Neural crest cell (in vitro differentiated cells): ENCODE measurements at regions not wholly inside any gene's neighbourhood (a gene's known extent, or its start where the extent isn't known, plus 50 kb on each side); places are given as distances from the start of the nearest gene placed in this dataset.

ENCODE experiments used
- DNase-seq: peaks from one replicate; pipeline ENCODE4 v3.0.0; 2021; ENCODE audit warnings: low read depth, mixed read lengths, low spot score
- H3K27ac Mint-ChIP-seq: one replicate; pipeline ENCODE4 v1.8.0; 2021; ENCODE audit warnings: mild to moderate bottlenecking, mixed read lengths; ENCODE audit not compliant: unreplicated experiment
- H3K27me3 Mint-ChIP-seq: 2 replicates; pipeline ENCODE4 v1.8.0; 2021; ENCODE audit warnings: low read depth, mild to moderate bottlenecking, mixed read lengths
- H3K36me3 Mint-ChIP-seq: 2 replicates; pipeline ENCODE4 v1.8.0; 2021; ENCODE audit warnings: low read depth, mild to moderate bottlenecking, mixed read lengths
- H3K4me1 Mint-ChIP-seq: 2 replicates; pipeline ENCODE4 v1.8.0; 2021; ENCODE audit warnings: mixed read lengths
- H3K4me3 Mint-ChIP-seq: one replicate; pipeline ENCODE4 v1.8.0; 2021; ENCODE audit warnings: mild to moderate bottlenecking, mixed read lengths
- H3K9me3 Mint-ChIP-seq: 2 replicates; pipeline ENCODE4 v1.8.0; 2021; ENCODE audit warnings: mixed read lengths
- CTCF ChIP-seq: fragments of 200-600 bp; sonication (generic); conservative IDR thresholded peaks from 2 replicates; pipeline ENCODE4 v1.5.0; 2021; ENCODE audit warnings: antibody characterized with exemption, mild to moderate bottlenecking

GRCh38 chr3:59192473-59192872 is 142.6 kb upstream of the CFAP20DC start:
- no peaks in the 10 kb centered on the region for H3K36me3 Mint-ChIP-seq
- H3K27ac Mint-ChIP-seq, result no peak overlapping the region
- no peaks in the 10 kb centered on the region for H3K9me3 Mint-ChIP-seq
- TF ChIP-seq CTCF, result no peak
- H3K27me3 Mint-ChIP-seq, result no peaks in the 10 kb centered on the region
- DNase-seq, result no peak
- H3K4me3 Mint-ChIP-seq, result no peak overlapping the region
- no peaks in the 10 kb centered on the region for H3K4me1 Mint-ChIP-seq

GRCh38 chr3:59191651-59192050 is 141.8 kb upstream of the CFAP20DC start:
- no peak for TF ChIP-seq CTCF

GRCh38 chr3:59189939-59190338 is 140.1 kb upstream of the CFAP20DC start:
- no peak for DNase-seq
- Mint-ChIP-seq H3K27ac (no peak overlapping the region), H3K4me1 (peaks cover 19% of the 10 kb centered on the region), H3K27me3 (no peaks in the 10 kb centered on the region), H3K36me3 (no peaks in the 10 kb centered on the region), H3K4me3 (no peak overlapping the region), H3K9me3 (no peaks in the 10 kb centered on the region)
- TF ChIP-seq CTCF, result no peak

More at GRCh38 chr3:59191651-59192050, 141.8 kb upstream of the CFAP20DC start:
- no peaks in the 10 kb centered on the region for H3K27me3 Mint-ChIP-seq
- H3K4me3 Mint-ChIP-seq, result no peak overlapping the region
- H3K9me3 Mint-ChIP-seq, result no peaks in the 10 kb centered on the region
- no peak overlapping the region for H3K27ac Mint-ChIP-seq
- peaks cover 2% of the 10 kb centered on the region for H3K4me1 Mint-ChIP-seq
- H3K36me3 Mint-ChIP-seq, result no peaks in the 10 kb centered on the region
- no peak for DNase-seq

GRCh38 chr3:59189526-59189925 is 139.7 kb upstream of the CFAP20DC start:
- no peak overlapping the region for H3K27ac Mint-ChIP-seq

GRCh38 chr3:59186725-59187124 is 136.9 kb upstream of the CFAP20DC start:
- H3K4me3 Mint-ChIP-seq, result no peak overlapping the region
- DNase-seq, result no peak
- no peak for TF ChIP-seq CTCF
- no peak overlapping the region for H3K27ac Mint-ChIP-seq
- no peaks in the 10 kb centered on the region for H3K36me3 Mint-ChIP-seq
- H3K4me1 Mint-ChIP-seq, result peaks cover 27% of the 10 kb centered on the region
- no peaks in the 10 kb centered on the region for H3K27me3 Mint-ChIP-seq
- no peaks in the 10 kb centered on the region for H3K9me3 Mint-ChIP-seq

More at GRCh38 chr3:59189526-59189925, 139.7 kb upstream of the CFAP20DC start:
- Mint-ChIP-seq H3K9me3 (no peaks in the 10 kb centered on the region), H3K27me3 (no peaks in the 10 kb centered on the region), H3K4me3 (no peak overlapping the region), H3K4me1 (peaks cover 23% of the 10 kb centered on the region), H3K36me3 (no peaks in the 10 kb centered on the region)
- no peak for DNase-seq
- no peak for TF ChIP-seq CTCF
